Tibial nerve (tissue), 4 donors: ENCODE measurements at regions not wholly inside any gene's neighbourhood (a gene's known extent, or its start where the extent isn't known, plus 50 kb on each side); places are given as distances from the start of the nearest gene placed in this dataset.

ENCODE experiments used
- DNase-seq, 2 donors: peaks; one replicate each; pipeline ENCODE4 v3.0.0-alpha.2; 2019; ENCODE audit warnings: low spot score in 2 of 2
- H3K27ac ChIP-seq, 4 donors: fragments of 200-600 bp; sonication (generic) in 3 of 4; one replicate each; pipeline ENCODE4 v1.5.1; 2017 to 2019; ENCODE audit warnings: mild to moderate bottlenecking in 1 of 4
- H3K27me3 ChIP-seq, 2 donors: fragments of 200-600 bp; sonication (generic) in 1 of 2; one replicate each; pipeline versions ENCODE4 v1.5.1 to v1.6.0; 2017 to 2019
- H3K36me3 ChIP-seq, 3 donors: fragments of 200-600 bp; sonication (generic); one replicate each; pipeline ENCODE4 v1.5.1; 2018 to 2019
- H3K4me1 ChIP-seq, 4 donors: fragments of 200-600 bp; sonication (generic) in 3 of 4; one replicate each; pipeline ENCODE4 v1.5.1; 2017 to 2019
- H3K4me3 ChIP-seq, 4 donors: fragments of 200-600 bp; sonication (generic) in 3 of 4; one replicate each; pipeline ENCODE4 v1.5.1; 2017 to 2019; ENCODE audit warnings: mild to moderate bottlenecking in 1 of 4, moderate library complexity in 1 of 4
- H3K9me3 ChIP-seq, 4 donors: fragments of 200-600 bp; sonication (generic) in 3 of 4; one replicate each; pipeline ENCODE4 v1.5.1; 2017 to 2019
- CTCF ChIP-seq, 5 experiments: fragments of 200-600 bp in 3 of 5; fragments of 450-650 bp in 2 of 5; sonication (generic) in 3 of 5; IDR thresholded peaks; one replicate each; pipeline ENCODE4 v1.5.1; 2016 to 2019; ENCODE audit warnings: antibody characterized with exemption in 5 of 5, mild to moderate bottlenecking in 3 of 5, moderate library complexity in 2 of 5
- EP300 ChIP-seq, 2 donors: sonication (generic); formaldehyde crosslinking; IDR thresholded peaks; one replicate each; pipeline ENCODE4 v1.6.1; 2017; ENCODE audit warnings: antibody characterized with exemption in 2 of 2, mild to moderate bottlenecking in 1 of 2
- POLR2A ChIP-seq, 2 donors: fragments of 450-650 bp; IDR thresholded peaks; one replicate each; pipeline ENCODE4 v1.6.1; 2017; ENCODE audit warnings: antibody characterized with exemption in 2 of 2, mild to moderate bottlenecking in 2 of 2, moderate library complexity in 2 of 2
- WGBS, 2 donors: methylation state at CpG; one replicate each; pipeline ENCODE4 v1.1.5; 2018; 5-methylcytosine and 5-hydroxymethylcytosine counted together

DNA sequence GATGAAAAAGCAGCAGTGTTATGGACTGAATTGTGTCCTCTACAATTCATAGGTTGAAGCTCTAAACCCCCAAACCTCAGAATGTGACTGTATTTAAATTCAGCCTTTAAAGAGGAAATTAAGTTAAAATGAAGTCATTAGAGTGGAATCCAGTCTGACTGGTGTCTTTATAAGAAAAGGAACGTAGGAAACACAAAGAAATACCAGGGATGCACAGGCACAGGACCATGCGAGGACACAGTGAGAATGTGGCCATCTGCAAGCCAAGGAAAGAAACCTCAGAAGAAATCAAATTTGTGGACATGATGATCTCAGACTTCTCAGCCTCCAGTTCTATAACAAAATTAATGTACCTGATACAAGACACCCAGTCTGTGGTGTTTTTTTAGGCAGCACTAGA is 971.2 kb upstream of the CDH9 start:
- Histone ChIP-seq H3K4me1 (no peaks in the 10 kb centered on the region), H3K9me3 (peaks cover 0 to 38% (median 5%) of the 10 kb centered on the region in 4 donors), H3K27me3 (no peaks in the 10 kb centered on the region), H3K4me3 (no peak overlapping the region), H3K27ac (no peak overlapping the region), H3K36me3 (no peaks in the 10 kb centered on the region)
- no peak for DNase-seq
- 56 to 65% methylated on average over 2 of the region's 2 CpGs for WGBS, 2 donors
- TF ChIP-seq CTCF (IDR thresholded peaks at IDR 0.05) (no peak), POLR2A (IDR thresholded peaks at IDR 0.05) (no peak), EP300 (IDR thresholded peaks at IDR 0.05) (no peak)

- no peaks in the 10 kb centered on the region for H3K36me3 ChIP-seq
- DNase-seq = no peak
- 0 to 93% methylated on average over 1 of the region's 1 CpG for WGBS, 2 donors
- H3K4me1 ChIP-seq = no peaks in the 10 kb centered on the region
- peaks cover 0 to 4% (median 0%) of the 10 kb centered on the region in 4 donors for H3K9me3 ChIP-seq
- no peak for TF ChIP-seq POLR2A (IDR thresholded peaks at IDR 0.05)
- no peak for TF ChIP-seq CTCF (IDR thresholded peaks at IDR 0.05)
- no peak for TF ChIP-seq EP300 (IDR thresholded peaks at IDR 0.05)
- no peak overlapping the region for H3K27ac ChIP-seq
- H3K27me3 ChIP-seq = no peaks in the 10 kb centered on the region
- H3K4me3 ChIP-seq = no peak overlapping the region
These were observed 958.3 kb upstream of the CDH9 start for GRCh38 chr5:27996665-27997064.

GRCh38 chr5:27995867-27996266 is 957.5 kb upstream of the CDH9 start:
- Histone ChIP-seq H3K4me3 (no peak overlapping the region), H3K36me3 (no peaks in the 10 kb centered on the region), H3K4me1 (no peaks in the 10 kb centered on the region), H3K27ac (no peak overlapping the region), H3K9me3 (no peaks in the 10 kb centered on the region), H3K27me3 (no peaks in the 10 kb centered on the region)
- TF ChIP-seq POLR2A (IDR thresholded peaks at IDR 0.05) (no peak), EP300 (IDR thresholded peaks at IDR 0.05) (no peak), CTCF (IDR thresholded peaks at IDR 0.05) (no peak)
- WGBS, 2 donors = 82% methylated on average over 5 of the region's 5 CpGs
- DNase-seq = no peak

DNA sequence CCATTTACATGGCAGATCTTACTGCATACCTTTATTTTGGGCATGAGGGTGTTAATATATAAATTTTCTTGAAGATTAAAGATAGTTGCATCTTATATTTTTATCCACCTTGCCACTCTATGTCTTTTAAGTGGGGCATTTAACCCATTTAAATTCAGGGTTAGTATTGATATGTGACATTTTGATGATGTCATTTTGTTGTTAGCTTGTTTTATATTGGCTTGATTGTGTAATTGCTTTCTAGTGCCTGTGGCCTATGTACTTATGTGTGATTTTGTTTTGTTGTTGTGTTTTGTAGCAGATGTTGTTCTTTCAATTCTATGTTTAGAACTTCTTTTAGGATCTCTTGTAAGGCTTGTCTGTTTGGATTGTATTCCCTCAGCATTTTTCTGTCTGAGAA is 939.9 kb upstream of the CDH9 start:
- Histone ChIP-seq H3K4me1 (no peaks in the 10 kb centered on the region), H3K4me3 (no peak overlapping the region), H3K27ac (no peak overlapping the region), H3K9me3 (peaks cover 0 to 8% (median 4%) of the 10 kb centered on the region in 4 donors), H3K36me3 (no peaks in the 10 kb centered on the region), H3K27me3 (no peaks in the 10 kb centered on the region)
- DNase-seq = no peak
- TF ChIP-seq EP300 (IDR thresholded peaks at IDR 0.05) = no peak
- no peak for TF ChIP-seq POLR2A (IDR thresholded peaks at IDR 0.05)
- TF ChIP-seq CTCF (IDR thresholded peaks at IDR 0.05) = no peak

- TF ChIP-seq EP300 (IDR thresholded peaks at IDR 0.05) = no peak
- TF ChIP-seq CTCF (IDR thresholded peaks at IDR 0.05) = no peak
- TF ChIP-seq POLR2A (IDR thresholded peaks at IDR 0.05) = no peak
- no peak for DNase-seq
- H3K27me3 ChIP-seq = no peaks in the 10 kb centered on the region
- peaks cover 0 to 16% (median 2%) of the 10 kb centered on the region in 4 donors for H3K9me3 ChIP-seq
- H3K4me1 ChIP-seq = peaks cover 0 to 6% (median 0%) of the 10 kb centered on the region in 4 donors
- no peak overlapping the region for H3K4me3 ChIP-seq
- no peak overlapping the region for H3K27ac ChIP-seq
- no peaks in the 10 kb centered on the region for H3K36me3 ChIP-seq
These were observed 930.8 kb upstream of the CDH9 start for GRCh38 chr5:27969157-27969556.
